NCI-H2029 treated with DMSO at 0.1 percent for 48 hours (cell line): ENCODE measurements at regions not wholly inside any gene's neighbourhood (a gene's known extent, or its start where the extent isn't known, plus 50 kb on each side); places are given as distances from the start of the nearest gene placed in this dataset.
A peak's percentile ranks its signal among the peaks of the same experiment; 100 is the strongest.

Experiments used
- DNase-seq: peaks from one replicate; lab custom pipeline; 2025; lab: John Stamatoyannopoulos, UW

DNA sequence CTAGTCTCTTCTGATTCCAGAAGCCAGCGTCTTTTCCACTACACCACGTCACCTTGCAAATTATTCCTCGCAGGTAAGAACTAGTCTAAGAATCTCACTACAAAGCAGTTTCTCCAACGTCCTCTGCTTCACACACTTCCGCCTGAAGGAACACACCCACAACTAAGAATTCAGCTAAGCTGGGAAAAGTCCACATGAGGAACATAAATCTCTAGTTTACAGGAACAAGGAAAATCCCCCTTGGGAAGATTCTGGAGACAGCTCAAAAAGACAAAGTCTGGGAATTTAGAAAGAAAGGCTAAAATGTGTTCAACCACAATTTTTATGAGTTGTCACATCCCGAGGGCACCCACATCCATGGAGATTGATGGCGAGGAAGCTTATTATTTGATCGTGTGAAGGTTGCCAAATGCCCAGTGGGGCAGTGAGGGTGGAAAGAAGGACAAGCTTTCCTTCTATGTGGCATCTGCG lies 780.2 kb upstream of the TBX3 start:
- no peak for DNase-seq

DNA sequence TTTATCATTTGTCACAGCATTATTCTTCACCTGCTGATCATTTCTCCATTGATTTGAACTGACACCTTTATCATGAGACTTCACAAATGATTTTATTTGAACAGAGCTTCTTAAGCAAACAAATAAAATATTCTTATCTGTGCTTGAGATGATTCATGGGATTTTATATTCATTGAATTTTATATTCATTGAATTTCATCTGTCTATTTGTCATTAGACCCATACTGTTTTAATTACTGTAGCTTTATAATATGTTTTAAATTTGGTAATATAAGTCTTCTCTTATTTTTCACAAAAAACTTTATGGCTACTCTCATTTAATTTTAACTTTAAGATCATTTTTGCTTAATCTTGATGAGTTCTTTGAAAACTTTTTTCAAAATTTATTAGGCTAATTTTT lies 777.4 kb upstream of the TBX3 start:
- DNase-seq: no peak

DNA sequence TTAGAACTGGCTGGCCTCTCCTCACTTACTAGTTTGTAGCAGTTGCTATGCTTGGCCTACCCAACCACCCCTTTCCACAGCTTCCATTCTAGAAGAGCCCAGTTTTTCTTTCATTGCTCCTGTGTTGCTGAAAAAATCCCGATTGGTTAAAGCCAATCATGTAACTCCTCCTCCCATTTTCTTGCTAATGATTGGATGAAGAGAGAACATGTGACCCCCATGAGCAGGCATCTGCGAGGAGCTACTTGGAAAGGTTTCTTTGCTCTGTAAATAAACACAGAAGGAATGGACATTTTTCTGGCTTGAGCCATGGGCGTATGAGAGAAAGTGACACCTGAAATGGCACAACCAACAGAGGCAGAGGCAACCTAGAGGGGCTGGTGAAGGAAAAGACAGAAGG lies 773.8 kb upstream of the TBX3 start:
- DNase-seq: no peak

DNA sequence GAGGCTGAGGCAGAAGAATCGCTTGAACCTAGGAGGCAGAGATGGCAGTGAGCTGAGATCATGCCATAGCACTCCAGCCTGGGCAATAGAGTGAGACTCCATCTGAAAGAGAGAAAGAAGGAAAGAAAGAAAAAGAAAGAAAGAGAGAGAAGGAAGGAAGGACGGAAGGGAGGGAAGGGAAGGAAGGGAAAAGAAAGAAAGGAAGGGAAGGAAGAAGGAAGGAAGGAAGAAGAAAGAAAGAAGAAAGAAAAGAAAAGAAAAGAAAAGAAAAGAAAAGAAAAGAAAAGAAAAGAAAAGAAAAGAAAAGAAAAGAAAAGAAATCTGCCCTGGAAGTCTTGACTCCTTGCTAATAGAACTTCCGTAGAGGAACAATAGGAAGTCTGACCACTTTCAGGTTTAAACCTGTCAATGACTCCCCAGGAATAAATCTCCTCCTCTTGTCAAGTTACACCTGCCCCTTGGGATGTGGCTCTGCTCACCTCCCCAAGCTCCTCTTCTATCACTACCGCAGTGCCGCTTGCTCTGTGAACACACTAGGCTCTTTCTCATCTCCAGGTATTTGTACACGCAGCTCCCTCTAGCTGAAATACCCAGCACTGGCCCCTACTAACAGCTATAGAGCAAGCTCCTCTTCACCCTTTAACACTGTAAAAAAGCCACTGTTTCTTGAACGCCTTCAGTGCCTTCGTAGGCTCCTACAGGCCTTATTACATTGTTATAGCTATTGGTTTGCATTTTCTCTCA lies 773.1 kb upstream of the TBX3 start:
- no peak for DNase-seq

DNA sequence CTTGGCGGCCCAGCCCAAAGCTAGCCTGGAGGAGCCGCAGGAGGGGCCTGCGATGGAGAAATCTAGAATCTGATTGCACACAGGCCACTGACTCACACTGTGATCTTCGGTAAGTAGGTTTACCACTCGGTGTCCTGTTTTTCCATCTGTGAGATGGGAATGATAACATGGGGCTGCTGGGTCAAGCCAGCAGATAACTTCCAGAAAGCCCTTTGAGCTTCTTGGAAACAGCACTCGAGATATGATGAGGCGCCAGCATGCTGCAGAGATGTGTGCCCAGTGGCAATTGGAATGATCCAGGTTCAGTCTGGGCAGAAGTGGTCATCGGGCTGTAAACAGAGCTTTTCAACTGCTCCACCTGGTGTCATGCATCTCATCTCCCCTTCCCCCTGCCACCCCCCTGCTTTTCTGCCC lies 771.3 kb upstream of the TBX3 start:
- no peak for DNase-seq

DNA sequence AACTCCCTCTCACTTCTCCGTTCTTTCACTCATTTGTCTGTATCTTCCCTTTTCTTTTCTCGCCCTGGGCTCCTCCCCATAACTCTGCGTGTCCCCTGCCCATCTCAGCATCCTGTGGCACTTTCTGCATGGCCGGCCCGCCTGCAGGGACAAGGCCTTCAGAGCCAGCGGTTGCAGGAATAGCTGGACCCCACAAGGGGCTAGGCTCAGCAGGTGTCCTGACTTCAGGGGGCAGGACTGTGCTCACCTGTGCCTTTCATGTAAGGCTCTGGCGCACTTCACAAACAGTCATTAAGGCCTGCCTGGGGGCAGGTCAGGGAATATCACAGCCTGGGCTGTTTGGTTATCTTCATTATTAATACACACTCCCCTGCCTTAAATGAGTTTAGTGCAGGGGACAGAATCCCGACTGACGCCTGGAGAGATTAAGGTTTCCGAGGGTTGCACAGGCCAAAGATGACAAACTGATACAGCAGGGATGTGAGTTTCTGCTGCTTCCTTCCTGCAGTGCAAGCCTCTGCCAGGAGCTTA lies 768.8 kb upstream of the TBX3 start:
- no peak for DNase-seq

DNA sequence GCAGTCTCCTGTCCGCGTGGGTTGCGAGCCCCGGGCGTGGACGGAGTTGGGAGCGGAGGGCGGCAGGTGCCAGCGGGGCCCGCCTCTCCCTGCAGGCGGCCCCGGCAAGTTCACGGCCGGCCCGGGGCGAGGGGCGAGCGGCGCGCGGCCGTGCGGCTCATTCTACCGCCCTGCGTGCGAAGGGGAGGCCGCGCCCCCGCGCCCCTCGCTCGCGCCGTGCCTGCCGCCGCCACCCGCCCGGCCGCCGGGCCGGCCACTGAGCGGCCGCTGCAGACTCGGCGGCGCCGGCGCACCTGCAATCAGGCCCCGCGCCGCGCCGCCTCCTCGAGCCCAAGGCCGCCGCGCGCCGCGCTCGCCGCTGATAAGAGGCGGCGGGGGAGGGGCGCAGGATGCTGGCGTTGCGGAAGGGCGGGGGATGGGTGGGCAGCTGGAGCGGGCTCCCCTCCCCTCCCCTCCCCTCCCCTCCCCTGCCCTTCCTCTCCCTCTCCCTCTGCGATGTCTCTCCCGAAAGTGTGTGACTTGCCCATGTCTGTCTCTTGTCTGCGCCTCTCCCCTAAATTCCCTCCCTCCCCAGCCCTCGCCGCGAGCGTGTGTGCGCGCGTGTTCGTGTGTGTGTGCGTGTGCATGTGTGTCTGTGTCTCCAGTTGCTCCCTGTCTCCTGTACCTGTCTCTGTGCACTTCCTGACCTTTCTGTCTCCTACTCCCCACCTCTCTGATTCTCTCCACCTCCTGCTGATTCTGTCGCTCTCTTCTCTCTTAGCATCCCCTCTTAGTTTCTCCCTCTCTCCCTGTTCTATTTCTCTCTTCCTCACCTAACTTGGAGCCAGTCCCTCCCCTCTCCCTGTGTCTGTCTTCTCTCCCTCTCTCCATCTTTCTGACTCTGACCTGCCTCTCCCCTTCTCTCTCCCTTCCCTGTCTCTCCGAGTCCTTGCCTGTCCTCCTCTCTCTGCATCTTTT lies 768.1 kb upstream of the TBX3 start:
- DNase-seq: peak; percentile 24

DNA sequence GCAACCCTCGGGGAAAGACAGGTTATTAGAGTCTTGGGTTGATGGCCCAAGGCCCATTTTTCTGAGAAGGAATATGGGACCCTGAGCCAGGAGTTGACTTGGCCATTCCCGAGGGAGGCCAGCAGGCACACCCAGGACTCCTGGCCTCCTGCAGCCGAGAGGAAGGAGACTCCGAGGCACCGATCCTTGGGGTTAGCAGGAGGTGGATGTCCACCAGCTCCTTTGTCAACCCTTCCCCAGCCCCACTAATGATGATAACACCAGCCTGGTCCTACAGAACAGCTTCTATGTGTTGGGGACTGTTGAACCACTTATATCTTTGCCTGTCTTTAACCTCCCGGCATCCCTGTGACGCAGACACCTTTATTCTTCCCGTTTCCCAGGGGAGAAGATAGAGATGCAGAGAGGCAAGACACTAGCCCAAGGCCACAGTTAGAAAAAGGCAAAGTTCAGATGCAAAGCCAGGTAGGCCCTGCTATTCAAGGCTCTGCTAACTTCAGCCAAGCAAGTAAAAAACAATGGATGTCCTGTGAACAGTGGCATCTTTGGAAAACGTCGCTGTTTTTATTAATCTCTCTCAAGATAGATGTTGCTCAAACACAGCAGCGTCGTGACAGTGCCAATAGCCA lies 767.3 kb upstream of the TBX3 start:
- no peak for DNase-seq

DNA sequence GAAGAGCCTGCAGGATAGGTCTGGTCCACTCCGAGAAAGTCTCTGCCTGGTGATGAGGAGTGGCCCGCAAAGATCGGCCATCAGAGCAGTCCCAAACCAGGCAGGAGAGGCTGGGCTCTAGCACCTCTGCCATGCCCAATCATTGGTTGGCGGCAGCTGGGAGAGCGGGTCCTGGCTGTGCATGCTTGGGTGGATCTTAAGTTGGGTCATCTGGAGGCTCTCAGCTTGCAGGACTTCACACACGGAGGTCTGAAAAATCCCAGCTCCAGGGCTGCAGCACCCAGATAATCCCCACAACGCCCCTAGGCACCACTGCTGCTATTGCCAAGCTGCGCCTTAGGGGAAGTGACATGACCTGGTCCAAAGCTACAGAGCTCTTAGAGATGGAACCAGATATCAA lies 766.7 kb upstream of the TBX3 start:
- DNase-seq: no peak

DNA sequence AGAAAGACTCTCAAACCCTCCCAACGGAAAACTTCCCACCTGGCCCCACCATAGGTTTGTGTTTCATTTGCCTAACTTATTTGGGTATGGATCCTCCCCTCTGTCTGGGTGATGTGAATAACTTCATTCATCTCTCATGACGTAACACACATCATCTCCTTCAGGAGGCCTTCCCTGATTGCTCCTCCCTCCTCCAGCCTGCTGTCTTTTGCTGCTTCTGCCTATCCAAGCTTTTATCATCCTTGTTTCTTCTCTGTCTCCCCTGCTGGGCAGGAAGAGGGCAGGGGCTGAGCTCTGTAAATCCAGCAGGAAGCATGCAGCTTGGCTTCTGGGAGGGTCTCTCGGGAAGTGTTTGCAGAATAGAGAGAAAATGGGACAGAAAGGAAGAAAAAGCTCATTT lies 766.0 kb upstream of the TBX3 start:
- DNase-seq: no peak

DNA sequence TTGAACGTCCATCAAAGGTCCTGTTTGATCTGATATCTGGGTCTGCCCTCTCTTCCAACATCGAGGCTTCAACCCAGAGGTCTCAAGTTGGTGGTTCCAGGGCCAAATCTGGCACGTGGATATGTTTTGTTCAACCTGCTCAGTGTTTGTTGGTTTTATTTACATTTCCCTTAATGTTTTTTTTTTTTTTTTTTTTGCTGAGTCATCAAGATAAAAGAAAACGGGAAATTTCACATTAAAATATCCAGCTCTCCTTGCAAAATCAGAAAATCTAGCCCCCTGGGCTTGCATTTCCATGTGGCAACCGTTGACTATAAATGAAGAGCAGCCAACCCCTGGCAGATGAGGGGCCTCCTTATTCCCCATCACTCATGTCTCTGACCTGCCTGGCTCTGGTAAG lies 765.6 kb upstream of the TBX3 start:
- DNase-seq: no peak

DNA sequence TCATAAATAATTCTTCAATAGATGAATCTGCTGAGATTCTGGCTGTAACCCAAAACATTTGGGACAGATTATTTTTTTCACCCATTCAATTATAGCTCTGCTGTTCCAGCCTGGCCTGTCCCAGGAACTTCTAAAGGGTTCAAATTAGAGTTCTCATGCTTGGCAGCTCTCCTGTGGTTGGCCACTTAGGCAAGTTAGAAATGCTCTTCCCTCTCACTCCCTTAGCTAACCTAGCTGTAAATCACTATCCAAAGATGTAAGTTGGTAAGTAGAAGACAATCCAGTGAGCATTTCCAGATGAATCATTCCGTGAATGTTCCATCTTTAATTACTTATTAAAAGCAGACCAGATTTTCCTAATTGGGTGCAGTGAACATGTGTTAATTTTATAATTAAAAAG lies 760.4 kb upstream of the TBX3 start:
- no peak for DNase-seq

DNA sequence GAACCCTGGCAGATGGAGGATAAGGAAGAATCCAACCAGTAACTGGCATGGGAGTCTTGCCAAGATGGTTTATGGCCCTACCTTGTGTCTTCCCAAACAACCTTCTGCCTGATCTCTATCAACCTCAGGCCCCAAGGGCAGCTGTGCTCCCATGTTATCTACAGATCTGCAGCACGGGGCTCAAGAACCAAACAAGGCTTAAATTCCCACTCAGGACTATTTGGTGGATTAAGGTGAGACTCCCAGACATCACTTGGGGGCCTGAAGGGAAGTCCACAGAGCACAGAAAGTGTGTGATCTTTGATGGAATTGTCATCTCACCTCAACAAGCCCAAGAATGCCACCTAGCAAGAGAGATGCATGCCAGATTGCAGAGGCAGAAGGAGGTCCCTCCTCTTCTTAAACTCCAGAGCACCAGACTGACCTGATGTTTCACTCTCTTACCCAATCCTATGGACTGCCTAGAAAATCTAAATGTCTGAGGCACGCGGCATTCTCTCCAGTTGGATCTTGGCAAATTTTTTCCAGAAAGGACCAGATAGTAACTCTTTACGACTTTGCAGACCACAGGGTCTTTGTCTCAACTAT lies 759.5 kb upstream of the TBX3 start:
- DNase-seq: no peak

DNA sequence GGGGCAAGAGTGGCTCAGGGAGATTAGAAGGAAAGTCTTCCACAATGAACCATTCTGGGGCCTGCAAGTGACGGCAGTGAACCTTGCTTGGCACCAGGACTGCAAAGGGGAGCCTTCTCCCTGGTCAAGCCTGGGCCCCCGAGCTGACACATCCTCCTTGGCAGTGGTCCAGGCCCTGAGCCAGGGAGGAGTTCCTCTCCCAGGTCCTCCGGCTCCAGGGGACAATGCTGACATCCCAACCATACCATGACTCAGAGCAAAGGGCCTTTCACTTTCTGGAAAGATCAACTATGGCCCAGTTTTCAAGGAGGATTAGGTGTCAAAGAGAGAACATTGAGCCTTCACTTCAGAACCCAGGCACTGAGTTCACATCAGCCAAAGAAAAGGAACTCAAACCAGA lies 756.5 kb upstream of the TBX3 start:
- peak; percentile 9 for DNase-seq

DNA sequence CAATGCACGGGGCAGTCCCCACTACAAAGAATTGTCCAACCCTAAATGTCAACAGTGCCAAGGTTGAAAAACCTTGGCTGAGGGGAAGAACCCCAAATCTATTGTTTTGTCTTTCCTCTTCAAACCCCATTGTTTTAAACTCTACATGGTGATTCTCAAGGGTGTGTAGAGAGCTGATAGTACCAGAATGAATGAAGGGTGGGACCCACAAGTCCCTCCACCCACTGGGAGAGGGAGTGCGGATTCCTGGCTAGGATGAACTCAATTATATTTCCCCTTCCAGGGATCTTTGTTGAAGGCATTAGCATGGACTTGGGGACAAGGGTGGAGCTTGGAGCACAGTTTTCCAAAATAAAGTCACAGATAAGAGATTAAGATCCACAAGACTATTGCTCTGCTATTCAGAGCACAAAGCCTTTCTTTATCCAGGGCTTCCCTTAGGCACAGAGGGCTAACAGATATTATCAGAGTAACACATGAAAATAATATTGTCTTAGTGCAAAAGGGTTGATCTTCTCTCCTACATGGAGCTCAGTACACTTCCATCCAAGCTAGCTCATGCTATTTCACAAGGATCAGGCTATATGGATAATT lies 755.1 kb upstream of the TBX3 start:
- no peak for DNase-seq

DNA sequence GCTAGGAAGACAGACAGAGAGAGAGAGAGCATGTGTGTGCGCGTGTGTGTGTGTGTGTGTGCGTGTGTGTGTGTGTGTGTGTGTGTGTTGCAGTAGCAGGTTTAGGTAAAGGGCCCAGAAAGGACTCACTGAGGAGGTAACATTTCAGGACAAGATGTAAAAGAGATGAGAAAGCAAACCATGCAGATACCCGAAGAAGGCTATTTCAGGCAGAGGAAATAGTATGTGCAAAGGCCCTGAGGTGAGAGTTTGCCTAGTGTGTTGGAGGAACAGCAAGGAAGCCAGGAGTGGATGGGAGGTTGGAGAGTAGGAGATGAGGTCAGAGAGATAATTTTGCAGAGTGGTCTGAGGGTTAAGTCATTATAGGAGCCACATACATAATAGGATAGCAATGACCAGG lies 754.3 kb upstream of the TBX3 start:
- no peak for DNase-seq

DNA sequence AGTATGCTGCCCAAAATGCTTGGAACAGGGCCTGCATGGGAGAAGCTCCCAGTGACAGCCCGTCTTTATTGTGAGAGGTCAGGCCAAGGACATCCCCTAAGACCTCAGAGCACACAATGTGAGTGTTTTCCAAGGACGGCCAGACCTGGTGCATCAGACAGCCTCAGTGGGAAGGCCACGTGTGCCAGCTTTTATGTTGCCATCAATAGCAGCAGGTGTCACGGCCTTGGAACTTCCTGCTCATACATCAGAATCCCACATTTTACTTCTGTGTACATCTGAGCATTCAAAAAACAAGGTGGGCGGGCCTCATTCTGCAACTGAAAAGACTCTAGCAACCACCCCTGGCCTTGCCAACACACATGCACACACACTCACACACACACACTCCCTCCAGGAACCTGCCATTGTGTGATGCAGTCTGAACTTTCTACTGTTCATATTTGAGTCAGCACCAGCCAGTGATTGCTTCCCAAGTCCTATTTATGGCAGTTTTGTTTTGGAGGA lies 753.1 kb upstream of the TBX3 start:
- DNase-seq: peak; percentile 13

DNA sequence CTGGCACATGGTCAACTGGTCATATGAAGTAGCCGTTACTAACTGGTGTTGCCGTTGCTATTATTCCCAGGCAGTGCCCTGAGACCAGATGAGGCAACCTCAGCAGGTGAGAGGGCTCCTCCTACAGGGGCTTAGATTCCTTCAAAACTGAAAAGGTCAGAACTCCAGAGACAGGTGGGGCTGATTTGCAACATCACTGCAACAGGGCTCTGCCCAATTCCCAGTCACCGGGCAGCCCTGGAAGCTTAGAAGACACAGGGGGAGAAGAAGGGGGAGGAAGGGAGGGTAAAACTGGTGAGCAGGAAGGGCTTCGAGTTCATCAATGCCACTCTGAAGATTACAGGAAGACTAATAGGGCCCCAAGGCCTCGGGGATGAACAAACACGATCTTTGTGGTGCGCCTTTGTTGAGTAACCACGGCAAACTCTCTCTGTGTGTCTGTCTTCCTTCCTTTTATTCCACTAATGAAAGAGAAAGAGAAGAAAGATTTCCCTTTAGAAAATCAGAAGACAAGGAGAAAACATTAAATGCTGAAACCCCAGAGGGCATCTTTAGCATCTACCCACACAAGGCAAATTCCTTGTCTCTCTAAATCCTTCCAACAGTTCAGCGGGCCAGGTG lies 749.1 kb upstream of the TBX3 start:
- DNase-seq: no peak

DNA sequence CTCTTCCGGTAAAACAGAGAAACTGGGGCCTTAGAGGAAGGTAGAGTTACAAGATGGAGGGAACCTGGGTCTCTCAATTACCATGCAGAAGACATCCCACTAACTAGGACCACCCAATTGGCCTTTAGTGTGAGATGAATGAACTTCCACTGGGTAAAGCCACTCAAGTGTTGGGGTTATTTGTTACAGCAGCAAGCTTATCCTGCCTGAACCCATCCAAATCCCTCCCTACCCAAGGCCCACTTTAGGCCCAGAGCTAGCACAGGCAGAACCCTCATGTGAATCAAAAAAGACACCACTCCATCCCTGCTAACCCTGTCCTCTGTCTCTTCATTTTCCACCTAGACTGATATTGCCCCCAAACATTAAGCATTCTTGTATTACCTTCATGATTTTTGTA lies 746.7 kb upstream of the TBX3 start:
- DNase-seq: no peak

DNA sequence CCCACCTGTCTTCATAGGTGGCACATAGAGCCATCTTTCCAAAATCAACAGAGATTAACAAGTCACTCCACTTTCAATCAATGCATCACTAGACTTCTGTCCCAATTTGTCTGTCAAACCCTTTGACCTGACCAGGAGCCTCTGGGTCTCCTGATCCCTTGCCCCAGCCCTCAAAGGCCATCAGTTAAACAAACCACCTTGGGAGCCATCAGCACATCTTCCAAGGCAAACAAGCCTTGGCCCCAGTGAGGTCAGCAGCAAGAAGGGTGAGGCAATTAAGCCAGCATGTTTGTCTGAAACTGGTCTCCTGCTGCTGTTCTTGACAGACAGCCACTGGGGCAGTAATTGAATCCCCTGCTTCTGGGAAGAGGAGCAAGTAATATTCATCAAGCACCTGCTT lies 742.8 kb upstream of the TBX3 start:
- no peak for DNase-seq

DNA sequence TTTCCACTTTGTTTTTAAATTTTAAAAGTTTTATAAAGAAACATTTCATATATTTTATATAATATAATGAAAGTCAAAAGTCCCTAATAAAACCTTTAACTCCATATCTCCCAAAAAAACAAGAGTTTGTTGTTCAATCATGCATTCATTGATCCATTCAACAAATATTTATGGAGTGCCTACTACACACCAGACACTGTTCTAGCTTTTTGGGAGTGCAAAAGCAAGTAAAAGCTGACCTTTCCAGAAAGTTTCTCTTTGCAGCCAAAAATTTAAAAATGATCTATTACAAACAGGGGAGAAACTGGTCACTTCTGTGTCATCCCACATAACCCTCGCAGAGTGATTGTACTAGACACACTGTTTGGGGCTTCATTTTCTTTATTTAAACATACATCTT lies 740.0 kb upstream of the TBX3 start:
- no peak for DNase-seq
